ENCODE measurements at regions not wholly inside any gene's neighbourhood (a gene's known extent, or its start where the extent isn't known, plus 50 kb on each side); places are given as distances from the start of the nearest gene placed in this dataset.
A peak's percentile ranks its signal among the peaks of the same experiment; 100 is the strongest.

- no peak for DNase-seq
Observed at GRCh38 chr2:23171108-23171507, 213.9 kb upstream of the KLHL29 start.

DNA sequence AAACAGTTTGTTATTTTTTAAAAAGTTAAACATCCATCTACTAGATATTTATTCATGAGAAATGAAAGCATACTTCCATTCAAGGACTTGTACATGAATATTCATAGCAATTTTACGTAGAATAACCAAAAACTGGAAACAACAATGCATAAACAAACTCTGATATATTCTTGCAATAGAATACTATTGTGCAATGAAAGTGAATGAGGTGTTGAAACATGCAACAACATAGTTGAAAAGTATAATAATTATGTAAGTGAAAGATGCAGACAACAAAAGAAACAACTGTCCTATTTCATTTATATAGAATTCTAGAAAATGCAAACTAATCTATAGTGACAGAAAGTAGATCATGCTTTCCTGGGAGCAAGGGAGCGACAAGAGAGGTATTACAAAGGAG, 206.6 kb upstream of the KLHL29 start:
- DNase-seq: no peak

GRCh38 chr2:23183733-23184132, 201.2 kb upstream of the KLHL29 start:
- no peak for DNase-seq

DNA sequence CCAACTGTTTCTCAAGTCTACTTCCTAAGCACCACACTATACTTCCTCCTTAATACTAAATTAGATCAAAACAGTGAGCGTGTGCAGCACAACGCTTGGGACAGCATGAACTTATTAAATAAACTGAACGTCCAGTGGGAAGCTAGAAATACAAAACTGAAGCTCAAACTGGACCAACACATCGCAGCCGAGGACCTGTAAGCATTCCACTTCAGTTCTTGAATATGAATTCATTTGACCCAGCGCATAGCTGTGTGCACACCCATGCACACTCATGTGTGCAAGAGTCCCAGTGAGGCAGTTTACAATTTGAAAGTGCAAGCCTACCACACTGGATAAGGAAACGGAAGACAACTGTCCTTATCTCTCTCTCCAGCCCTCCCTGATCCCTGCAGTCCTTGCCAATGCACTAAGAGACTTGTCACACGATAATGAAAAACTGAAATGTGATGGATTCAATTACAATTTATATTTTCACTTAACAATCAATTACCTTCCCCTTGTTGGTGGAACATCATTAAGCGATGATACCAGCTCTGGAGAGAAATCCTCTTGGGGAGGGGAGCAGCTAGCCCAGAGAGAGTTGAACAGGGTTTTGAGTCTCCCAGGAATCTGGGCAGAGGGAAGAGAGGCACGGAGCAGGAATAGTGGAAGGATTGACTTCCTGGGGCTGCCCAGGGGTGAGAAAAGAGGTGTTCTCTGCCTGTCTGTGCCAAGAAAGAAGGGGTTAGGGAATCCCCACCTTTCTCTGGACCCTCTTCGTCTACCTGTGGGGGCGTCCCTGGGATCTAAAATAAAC, 186.5 kb upstream of the KLHL29 start:
- no peak for DNase-seq

DNA sequence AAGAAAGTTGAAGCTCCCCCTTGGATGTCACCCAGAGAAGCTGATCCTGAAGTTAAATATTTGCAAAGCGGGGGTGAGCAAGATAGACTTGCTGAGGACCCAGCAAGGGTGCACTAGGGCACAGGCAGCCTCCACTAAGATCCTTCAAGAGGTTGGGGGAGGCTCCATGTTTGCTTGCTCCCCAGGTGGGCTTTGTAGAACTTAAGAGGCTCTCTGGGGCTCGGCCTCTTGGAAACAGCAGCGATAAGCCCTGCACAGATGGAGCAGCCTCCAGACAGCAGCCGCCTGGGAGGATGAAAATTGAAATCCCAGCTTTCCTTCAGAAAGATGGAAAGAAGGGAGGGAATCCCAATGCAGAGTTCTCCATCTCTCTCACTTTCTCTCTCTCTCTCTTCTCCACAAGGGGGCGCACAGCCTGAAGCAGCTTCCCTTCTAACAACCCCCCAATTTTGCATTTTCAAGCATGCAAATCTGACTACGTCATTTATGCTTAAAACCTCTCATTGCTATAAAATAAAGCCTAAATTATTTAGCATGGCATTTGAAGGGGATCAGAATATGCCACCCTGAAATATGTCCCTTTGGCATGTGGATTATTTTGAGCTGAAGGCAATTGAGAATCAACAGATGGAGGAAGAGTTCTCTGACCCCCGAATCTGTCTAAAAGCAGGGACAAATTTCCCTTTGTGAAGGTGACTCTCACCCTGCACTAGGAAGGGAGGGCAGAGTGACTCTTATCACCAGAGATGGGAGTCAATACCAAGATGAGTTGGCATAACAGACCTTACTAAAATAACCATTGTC, 185.7 kb upstream of the KLHL29 start:
- DNase-seq: peak; percentile 31

GRCh38 chr2:23200068-23200786, 184.8 kb upstream of the KLHL29 start:
- DNase-seq: no peak

DNA sequence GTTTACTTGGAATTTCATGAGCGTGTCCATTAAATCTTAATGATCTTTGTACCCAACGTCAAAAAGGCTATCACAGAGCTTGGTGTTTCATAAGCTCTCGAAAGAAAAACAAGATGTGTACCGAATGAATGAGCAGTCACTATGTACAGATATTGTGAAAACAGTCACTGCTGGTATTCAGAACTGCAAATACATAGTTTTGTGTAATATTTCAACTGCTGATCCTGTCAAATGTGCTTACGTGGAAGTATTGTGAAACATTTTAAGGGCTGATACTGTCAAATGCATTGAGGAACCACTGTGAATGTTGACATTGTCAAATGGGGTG, 184.2 kb upstream of the KLHL29 start:
- no peak for DNase-seq

DNA sequence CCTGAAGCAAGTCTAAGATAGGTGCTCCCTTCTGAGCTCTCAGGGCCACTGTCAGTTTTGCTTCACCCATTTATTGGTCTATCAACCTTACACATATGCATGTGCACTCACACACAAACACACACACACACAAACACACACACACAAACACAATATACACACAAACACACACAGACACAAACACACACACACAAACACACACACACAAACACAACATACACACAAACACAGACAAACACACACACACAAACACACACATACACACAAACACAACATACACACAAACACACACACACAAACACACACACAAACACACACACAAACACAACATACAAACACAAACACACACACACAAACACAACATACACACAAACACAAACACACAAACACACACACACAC, 181.6 kb upstream of the KLHL29 start:
- no peak for DNase-seq

- peak; percentile 43 for DNase-seq
Observed at GRCh38 chr2:23204685-23205242, 180.2 kb upstream of the KLHL29 start.

GRCh38 chr2:23206650-23207049, 178.3 kb upstream of the KLHL29 start:
- no peak for DNase-seq

DNA sequence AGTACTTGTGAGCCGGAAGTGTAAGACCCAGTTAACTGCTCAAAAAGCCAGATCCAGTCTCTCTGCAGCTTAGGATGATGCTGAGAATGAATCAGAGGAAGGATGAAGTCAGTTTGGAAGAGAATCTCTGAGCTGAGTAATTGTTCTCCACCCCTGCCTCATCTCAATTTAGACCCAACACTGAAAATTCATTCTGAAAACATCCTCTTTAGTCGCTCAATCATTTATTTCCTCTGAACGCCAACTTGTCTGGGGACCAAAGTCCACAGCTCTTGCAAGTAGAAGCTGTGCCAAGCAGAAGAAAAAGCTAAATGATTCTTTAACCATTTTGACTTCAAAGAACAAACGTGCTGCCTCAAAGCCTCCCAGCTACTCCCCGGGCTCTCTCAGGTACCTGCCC, 177.1 kb upstream of the KLHL29 start:
- DNase-seq: peak; percentile 2

DNA sequence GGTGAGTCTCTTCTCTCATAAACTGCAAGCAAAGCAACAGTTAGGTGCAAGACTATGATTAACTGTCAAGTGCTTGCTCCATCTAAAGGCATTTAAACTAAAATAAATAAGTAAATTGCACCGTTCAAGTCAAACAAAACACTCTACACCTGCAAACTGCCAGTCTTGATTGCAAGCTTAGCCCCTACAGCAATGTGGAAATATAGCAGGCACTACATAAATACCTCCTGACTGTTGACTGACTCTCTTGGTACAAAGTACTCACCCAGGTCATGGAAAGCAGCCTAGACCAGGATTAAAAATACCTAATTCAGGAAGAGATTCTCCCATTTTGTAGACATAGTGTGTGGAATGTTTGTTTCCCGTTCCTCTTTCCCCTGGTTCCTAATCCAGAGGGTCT, 176.6 kb upstream of the KLHL29 start:
- no peak for DNase-seq

GRCh38 chr2:23209059-23209458, 175.9 kb upstream of the KLHL29 start:
- DNase-seq: no peak

GRCh38 chr2:23211987-23212583, 172.9 kb upstream of the KLHL29 start:
- no peak for DNase-seq

GRCh38 chr2:23213196-23213595, 171.8 kb upstream of the KLHL29 start:
- no peak for DNase-seq

- DNase-seq: no peak
Observed at GRCh38 chr2:23215016-23215415, 170.0 kb upstream of the KLHL29 start.

GRCh38 chr2:23219666-23220065, 165.3 kb upstream of the KLHL29 start:
- DNase-seq: no peak

DNA sequence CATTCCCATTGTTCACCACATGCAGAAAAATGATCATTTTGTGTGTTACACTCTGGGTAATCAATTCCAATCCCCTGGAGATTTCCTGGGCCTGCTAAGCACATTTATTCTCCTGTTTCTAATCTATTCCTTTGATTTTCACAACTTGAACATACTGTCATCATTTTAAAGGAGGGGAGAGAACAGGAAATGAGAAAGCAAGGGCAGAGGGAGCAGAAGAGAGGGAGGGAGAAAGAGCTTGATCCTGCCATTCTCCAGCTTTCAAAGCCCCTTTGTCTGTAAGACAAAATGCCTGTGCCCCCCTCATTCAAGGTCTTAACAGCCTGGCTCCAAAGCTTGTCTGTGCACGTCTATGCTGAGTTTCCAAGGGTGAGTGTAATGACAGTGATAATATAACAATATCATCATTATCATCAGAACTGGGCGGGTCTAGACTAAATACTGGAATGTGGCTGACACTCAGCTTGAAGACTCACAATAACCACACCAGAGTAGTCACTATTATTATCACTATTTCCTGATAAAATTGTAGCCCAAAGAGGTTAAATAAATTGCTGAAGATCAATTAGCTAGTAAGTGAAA, 164.4 kb upstream of the KLHL29 start:
- no peak for DNase-seq

GRCh38 chr2:23221236-23221635, 163.7 kb upstream of the KLHL29 start:
- DNase-seq: peak; percentile 2

GRCh38 chr2:23221901-23222300, 163.1 kb upstream of the KLHL29 start:
- no peak for DNase-seq

- no peak for DNase-seq
Observed at GRCh38 chr2:23230885-23231284, 154.1 kb upstream of the KLHL29 start.

- no peak for DNase-seq
Observed at GRCh38 chr2:23231865-23232264, 153.1 kb upstream of the KLHL29 start.
